ENCODE measurements at regions not wholly inside any gene's neighbourhood (a gene's known extent, or its start where the extent isn't known, plus 50 kb on each side); places are given as distances from the start of the nearest gene placed in this dataset.
A peak's percentile ranks its signal among the peaks of the same experiment; 100 is the strongest.

DNA sequence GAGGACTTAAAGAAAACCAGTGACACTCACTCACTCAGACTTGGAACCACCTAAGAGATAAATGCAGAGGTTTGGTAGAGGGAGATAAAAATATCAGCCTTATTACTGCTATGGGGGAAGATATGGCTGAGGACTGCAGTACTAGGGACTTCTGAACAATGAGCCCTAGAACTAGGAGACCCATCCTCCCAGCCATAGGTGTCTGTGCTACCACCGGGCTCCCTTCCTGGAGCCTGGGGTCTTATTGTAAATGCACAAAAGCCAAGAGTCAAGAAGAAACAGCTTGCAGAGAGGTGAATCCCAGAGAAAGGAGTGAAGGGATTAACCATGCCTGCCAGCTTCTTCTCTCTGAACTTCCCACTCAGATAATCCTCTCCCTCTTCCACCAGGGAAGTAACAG, 108.3 kb upstream of the AKR1E2 start:
- Histone ChIP-seq H3K27me3 (no peaks in the 10 kb centered on the region), H3K36me3 (no peaks in the 10 kb centered on the region), H3K27ac (no peak overlapping the region), H3K4me1 (no peaks in the 10 kb centered on the region), H3K9me3 (no peaks in the 10 kb centered on the region), H3K4me3 (no peak overlapping the region)
- intact Hi-C loops (cut with DNase I), result no loop called here
- ATAC-seq (no peak), DNase-seq (no peak)
- TF ChIP-seq, protein P1, sequence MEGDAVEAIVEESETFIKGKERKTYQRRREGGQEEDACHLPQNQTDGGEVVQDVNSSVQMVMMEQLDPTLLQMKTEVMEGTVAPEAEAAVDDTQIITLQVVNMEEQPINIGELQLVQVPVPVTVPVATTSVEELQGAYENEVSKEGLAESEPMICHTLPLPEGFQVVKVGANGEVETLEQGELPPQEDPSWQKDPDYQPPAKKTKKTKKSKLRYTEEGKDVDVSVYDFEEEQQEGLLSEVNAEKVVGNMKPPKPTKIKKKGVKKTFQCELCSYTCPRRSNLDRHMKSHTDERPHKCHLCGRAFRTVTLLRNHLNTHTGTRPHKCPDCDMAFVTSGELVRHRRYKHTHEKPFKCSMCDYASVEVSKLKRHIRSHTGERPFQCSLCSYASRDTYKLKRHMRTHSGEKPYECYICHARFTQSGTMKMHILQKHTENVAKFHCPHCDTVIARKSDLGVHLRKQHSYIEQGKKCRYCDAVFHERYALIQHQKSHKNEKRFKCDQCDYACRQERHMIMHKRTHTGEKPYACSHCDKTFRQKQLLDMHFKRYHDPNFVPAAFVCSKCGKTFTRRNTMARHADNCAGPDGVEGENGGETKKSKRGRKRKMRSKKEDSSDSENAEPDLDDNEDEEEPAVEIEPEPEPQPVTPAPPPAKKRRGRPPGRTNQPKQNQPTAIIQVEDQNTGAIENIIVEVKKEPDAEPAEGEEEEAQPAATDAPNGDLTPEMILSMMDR (IDR thresholded peaks at IDR 0.05), result no peak

DNA sequence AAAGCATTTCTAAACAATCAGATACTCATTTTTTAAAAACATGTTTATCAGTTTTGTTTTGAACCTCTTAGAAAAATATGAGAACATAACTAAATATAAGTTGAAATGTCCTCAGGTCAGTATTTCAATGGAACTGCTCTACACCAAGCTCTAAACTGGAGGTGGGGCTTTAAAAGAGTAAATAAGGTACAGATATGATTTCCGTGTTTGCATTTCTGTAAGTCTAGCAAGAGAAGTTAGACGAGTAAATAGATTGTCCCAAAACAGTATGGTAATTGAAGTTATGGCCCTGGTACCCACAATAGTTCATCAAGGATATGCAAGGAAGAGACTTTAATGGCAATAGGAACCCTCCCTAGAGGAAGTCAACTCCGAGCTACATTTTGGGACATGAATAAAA, 115.1 kb upstream of the AKR1E2 start:
- intact Hi-C loops (cut with DNase I), result no loop called here
- TF ChIP-seq, protein P1 (IDR thresholded peaks at IDR 0.05), result no peak
- no peak for ATAC-seq
- no peaks in the 10 kb centered on the region for H3K36me3 ChIP-seq
- H3K27ac ChIP-seq, result no peak overlapping the region
- H3K4me1 ChIP-seq, result no peaks in the 10 kb centered on the region
- no peaks in the 10 kb centered on the region for H3K27me3 ChIP-seq
- H3K4me3 ChIP-seq, result no peak overlapping the region
- H3K9me3 ChIP-seq, result no peaks in the 10 kb centered on the region
- no peak for DNase-seq

DNA sequence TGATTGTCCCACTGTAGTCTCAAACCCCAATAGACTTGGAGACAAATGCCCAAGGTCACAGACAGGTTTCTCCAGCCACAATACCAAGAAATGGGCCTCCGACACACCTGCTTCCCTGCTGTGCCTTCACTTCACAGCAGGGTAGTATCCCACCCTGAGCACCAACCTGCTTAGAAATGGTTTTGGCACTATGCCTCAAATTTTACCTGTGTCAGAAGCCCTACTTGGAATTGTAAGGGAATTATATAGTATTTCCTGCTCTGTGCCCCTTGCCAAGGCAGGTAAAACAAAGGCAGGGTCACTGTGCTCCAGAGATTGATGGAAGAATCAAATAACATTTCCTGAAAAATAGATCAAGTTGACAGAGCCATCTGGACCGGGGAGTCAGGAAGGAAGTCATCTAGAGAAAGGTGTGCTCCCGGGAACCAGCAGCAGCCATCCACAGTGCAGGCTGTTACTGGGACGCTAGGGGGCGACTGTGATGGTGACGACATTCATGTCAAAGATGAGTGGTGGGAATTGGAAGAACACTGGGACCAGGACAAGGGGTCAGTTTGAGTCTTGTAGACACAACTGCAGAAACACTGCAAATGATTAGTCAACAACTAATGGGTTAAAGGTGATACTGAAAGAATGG, 117.8 kb upstream of the AKR1E2 start:
- no peaks in the 10 kb centered on the region for H3K9me3 ChIP-seq
- no peaks in the 10 kb centered on the region for H3K27me3 ChIP-seq
- no peak for DNase-seq
- no peak for ATAC-seq
- no peak overlapping the region for H3K27ac ChIP-seq
- H3K36me3 ChIP-seq, result no peaks in the 10 kb centered on the region
- peaks cover 8 to 10% of the 10 kb centered on the region in 2 donors for H3K4me1 ChIP-seq
- no peak overlapping the region for H3K4me3 ChIP-seq
- intact Hi-C loops (cut with DNase I), result no loop called here
- TF ChIP-seq, protein P1 (IDR thresholded peaks at IDR 0.05), result no peak

DNA sequence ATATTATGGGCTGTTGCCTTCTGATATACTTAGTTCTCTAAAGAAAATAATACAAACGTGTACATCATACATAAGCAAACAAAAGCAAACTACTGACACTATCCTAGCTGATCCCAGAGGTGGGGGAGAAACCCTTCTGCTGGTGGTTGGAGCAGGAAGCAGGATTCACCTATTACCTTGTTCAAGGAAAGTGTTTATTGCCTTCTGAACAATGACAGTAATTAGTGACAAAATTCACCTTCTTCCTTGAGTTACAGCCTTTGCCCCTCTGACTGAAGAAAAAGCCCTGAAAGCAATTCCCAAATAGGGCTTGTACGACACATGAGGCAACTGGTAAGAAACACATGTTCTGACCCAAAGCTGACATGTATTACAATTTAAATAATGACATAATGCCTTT, 118.8 kb upstream of the AKR1E2 start:
- DNase-seq, result no peak
- H3K27ac ChIP-seq, result no peak overlapping the region
- TF ChIP-seq, protein P1 (IDR thresholded peaks at IDR 0.05), result no peak
- H3K9me3 ChIP-seq, result no peaks in the 10 kb centered on the region
- intact Hi-C loops (cut with DNase I), result no loop called here
- no peak overlapping the region for H3K4me3 ChIP-seq
- H3K4me1 ChIP-seq, result peaks cover 8 to 10% of the 10 kb centered on the region in 2 donors
- ATAC-seq, result no peak
- H3K36me3 ChIP-seq, result no peaks in the 10 kb centered on the region
- no peaks in the 10 kb centered on the region for H3K27me3 ChIP-seq

DNA sequence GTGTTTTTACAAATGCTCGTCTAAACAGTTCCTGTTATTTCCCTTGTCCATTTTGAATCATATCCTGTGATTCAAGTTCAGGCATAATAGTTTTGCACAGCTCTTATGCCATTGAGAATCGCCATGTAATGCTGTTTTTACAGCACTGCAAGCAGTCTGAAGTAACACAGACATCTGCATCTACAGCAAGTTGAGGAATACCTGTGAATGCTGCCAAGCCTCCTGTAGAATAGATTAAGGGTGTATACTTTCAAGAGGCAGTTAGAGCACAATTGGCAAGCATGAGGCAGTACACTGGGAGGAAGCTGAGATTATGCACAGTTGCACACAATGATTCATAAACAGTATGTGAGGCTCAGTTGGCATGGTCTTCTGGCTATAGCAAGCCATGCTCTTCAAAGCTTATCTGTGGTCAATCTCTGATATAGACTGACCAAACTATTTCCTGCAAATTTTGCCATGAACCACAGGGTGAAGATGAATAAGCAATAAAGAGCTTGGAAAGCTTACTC, 121.9 kb upstream of the AKR1E2 start:
- DNase-seq (no peak), ATAC-seq (peak; percentile 88)
- intact Hi-C loops (cut with DNase I), result no loop called here
- Histone ChIP-seq H3K4me1 (peaks cover 8 to 10% of the 10 kb centered on the region in 2 donors), H3K36me3 (no peaks in the 10 kb centered on the region), H3K27ac (peak overlapping the region in 1 of 2 donors; percentile 43), H3K27me3 (no peaks in the 10 kb centered on the region), H3K4me3 (no peak overlapping the region), H3K9me3 (no peaks in the 10 kb centered on the region)
- TF ChIP-seq, protein P1 (IDR thresholded peaks at IDR 0.05), result no peak

All from left lung (tissue), 4 donors.